GM19467 (cell line): ENCODE measurements at regions not wholly inside any gene's neighbourhood (a gene's known extent, or its start where the extent isn't known, plus 50 kb on each side); places are given as distances from the start of the nearest gene placed in this dataset.

Experiments
- ATAC-seq: cut with Tn5 transposase; IDR thresholded peaks from one replicate; pipeline ENCODE4 v1.9.1; 2021; ENCODE audit warnings: mild to moderate bottlenecking, moderate library complexity; ENCODE audit not compliant: unreplicated experiment

DNA sequence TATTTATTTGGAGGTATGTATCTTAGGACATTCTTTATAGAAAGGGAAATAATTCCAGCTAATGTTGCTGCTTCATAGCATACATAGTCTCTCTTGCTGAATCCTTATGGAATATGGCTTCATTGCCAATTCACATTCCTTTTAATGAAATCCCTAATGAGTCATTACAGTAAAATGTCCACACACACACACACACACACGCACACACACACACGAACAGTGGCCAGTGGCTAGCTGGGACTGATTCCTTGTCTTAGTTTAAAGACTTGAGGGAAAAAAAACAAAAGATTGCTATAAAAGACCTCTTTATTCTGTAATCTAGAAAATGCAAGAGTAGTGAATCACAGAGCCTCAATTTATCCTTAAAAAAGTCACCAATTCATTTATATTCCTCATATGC, 301.6 kb downstream of the SLITRK6 start:
- ATAC-seq: no peak

DNA sequence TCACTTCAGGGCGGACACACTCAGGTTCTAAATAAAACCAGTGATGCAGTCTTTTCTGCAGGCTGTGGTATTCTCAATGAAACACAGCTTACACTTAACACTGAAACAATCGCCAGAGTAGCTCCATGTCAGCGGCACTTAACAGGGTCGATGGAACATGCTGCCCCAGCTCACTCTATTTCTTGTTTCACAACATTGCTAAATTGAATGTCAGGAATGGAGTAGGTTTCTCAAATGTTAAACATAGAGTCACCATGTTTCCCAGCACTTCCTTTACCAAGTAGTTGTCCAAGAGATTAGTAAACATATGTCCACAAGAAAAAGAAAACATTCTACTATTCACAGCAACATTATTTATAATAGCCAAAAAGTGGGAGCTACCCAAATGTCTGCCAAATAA, 306.9 kb downstream of the SLITRK6 start:
- no peak for ATAC-seq

DNA sequence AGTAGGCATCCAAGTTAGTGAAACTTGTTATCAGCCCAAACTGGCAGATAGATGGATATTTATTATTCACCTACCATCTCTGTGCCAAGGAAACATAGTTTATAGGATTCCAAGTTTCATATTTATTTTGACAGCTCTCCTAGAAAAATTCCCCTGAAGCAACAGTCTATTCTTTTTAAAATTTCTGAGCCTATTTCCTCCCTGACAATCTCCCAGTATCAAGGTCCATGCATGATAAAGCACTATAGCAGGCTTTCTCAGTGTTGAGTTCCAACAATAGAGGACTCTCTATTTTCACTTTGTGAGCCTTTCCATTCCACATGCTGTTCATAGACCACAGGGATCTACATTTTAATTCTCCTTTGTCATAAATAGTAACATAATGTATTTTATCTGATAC, 312.6 kb downstream of the SLITRK6 start:
- no peak for ATAC-seq

DNA sequence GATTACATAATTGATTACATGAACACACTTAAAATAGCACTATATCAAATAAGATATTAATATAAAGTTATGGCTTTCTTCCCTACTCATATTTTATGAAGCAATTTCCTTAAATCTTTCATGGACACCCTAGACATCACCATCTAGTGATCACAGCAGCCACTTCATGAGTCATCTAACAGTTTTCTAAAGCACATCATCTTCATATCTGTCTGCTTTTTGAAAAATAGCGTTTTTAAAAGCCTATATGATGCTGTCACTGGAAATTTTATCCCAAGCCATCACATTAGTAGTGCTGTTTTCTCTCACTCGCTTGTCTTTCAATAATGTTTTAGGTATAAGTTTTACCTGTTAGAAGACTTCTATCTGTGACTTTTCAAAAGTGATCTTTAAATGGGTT, 326.1 kb downstream of the SLITRK6 start:
- ATAC-seq: no peak

DNA sequence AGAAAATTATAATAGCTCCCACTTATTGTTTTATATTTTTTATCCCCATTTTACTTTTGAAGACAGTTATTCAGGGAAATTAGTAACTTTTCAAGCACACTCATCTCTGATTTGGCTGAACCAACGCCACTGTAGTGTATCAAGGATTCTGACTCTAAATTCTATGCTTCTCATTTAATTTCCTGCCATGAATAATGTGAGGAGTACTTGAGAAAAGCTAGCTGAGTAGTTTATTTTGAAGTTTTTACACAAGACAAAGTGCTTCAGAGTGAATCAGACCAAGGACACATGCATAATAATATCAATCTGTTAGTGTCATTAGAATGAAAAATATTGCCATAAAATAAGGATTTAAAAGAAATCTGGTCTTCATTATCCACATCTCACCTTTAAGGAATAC, 329.9 kb downstream of the SLITRK6 start:
- ATAC-seq: no peak

DNA sequence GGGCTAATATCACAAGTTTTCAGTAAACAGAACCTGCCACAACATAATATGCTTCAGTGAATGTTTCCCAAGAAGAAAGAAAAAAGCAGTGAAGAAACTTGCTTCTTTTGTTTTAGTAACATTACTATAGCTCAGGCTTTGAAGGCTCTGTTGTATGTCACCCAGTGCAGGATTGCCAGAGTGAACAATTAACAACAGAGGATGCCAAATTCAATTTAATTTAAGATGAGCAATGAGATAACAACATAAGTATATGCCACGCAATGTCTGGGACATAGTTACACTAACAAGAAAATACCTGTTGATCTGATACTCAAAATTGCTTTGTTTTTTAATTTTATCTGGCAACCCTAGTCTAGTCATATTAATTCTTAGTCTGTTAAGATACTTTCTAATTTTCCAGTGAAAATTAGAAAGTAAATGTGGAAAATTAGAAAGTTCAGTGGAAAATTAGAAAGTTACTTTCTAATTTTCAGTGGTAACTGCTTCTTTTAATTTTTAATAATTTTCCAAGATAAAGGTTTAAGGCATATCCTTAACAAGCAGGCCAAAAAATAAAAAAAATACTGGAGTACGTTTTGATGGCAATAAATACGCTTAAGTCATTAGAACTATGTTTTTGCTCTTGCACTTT, 336.3 kb downstream of the SLITRK6 start:
- no peak for ATAC-seq

DNA sequence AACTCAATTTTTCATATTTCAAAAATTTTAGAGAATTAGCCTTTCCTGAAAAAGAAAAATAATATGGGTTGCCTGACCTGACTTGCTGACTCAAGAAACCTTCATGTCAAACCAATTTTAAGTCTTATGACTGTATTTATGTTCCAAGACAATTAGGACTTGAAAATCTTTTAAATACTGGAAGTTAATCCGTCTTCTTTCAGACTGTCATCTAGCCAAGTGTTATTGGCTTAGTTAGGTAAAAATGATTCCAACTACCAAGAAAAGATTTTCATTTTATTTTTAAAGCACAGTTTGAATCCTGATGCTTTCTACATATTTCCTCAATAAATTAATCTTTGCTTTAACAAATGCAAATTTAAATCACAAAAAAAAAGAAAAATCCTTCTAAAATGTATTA, 337.6 kb downstream of the SLITRK6 start:
- no peak for ATAC-seq

DNA sequence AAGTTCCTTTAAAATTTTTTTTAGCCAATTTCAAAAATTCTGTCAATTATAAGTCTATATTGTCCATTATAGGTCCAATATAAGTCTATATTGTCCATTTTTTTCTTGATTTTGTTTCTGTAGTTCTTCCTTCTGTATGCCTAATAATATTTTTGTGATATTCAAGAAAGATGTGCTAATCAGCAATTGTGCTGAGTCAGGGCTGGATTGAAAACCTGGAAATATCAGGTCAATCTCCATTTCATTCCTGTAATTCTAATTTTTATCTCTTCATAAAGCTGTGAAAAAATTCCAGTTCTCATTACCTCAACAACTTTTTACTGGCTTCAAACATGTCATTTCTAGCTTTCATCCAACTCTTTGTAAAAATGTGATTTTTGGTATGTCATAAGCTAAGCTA, 353.7 kb downstream of the SLITRK6 start:
- no peak for ATAC-seq

DNA sequence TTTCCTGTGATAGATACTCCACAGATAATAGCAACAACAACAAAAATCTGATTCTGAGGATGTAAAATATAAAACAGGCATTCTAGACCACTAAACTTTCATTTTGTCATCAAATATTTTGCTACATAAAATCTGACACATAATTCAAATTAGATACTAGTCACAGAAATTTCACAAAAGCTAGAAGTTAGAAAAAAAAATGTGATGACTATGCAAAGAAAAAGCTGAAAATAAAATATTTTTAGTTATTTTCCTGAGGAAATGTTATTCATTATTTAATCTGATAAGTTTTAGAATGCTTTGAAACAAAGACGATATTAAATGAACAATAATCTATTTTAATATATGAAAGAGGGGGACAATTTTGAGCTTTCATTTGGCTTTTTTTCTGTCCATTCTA, 357.2 kb downstream of the SLITRK6 start:
- ATAC-seq: no peak

DNA sequence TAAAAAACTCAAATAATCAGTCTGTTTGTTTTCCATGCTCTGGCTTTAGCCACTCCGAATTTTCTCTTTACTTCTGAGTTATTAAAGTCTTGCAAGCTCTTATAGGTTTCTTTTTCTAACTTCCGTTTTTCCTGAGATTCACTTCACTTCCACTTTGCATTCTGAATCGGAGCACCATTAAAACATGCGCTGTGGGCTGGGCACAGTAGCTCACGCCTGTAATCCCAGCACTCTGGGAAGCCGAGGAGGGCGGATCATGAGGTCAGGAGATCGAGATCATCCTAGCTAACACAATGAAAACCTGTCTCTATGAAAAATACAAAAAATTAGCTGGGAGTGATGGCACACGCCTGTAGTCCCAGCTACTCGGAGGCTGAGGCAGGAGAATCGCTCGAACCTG, 357.9 kb downstream of the SLITRK6 start:
- ATAC-seq: no peak

DNA sequence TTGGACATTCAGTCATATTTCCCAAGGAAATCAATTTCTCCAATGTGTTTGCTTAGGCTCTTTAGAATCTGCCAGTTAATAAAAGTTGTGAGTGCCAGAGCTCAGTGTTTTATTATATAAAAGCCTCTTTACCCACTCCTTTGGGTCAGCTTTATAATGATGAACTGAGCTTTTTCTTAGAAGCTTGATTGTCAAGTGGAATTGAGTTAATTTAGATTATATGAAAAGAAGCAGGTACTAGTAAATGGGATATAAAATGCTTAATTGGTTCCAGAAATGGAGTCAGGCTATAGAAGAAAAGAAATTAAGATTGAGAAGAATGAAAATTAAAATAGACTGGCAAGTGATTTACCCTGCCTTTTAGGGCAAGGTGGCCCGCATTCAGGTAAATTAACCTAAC, 363.2 kb downstream of the SLITRK6 start:
- no peak for ATAC-seq

DNA sequence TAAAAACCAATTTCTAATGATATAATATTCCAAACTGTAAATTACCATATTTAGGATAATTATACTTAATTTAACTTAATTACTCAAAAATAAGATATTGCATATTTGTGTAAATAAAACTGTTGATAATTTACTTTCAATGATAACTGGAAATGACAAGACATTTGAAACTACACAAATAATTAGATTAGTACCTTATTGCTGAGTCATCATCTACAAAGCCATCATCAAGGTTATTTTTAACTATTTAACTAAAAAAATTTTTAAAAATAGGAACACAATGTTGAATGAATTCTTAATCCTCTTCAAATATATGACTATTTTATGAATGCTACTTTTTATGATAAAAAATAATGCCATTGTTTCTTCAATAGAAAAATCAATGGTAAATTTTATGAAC, 364.3 kb downstream of the SLITRK6 start:
- no peak for ATAC-seq

DNA sequence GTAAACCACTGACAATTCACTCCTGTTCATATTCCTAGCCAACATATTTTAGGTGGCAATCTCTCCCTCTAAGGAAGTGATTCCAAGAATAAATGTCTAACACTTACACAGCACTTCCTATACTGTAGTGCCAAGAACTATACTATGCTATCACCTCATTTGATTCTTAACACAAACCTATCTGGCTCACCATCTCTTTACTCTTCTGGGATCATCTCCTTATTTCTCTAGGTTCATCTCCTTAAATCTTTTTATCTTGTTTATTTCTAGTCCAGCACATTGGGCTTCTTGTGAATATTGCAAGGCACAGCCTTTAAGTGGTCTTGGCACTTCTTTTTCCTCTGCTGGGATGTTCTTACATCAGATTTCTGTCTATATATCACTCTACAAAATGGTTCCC, 366.3 kb downstream of the SLITRK6 start:
- ATAC-seq: no peak

DNA sequence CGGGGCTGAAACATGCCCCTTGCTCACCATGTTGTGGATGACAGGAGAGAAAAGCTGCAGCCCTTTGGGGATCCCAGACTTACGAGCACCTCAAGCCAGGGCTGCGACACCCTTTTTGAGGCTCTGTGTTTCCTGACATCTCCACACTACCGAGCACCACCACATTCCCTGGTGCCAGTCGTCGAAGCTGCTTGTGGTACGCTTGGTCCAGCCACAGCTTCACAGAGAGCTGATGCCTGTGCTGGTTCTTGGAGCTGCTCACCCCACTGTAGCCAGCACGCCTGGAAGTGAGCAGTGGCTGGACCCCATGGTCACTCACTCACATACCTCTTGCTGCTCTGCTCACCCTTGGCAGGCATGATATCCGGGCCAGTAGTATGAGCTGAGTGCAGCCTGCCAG, 367.5 kb downstream of the SLITRK6 start:
- ATAC-seq: no peak

DNA sequence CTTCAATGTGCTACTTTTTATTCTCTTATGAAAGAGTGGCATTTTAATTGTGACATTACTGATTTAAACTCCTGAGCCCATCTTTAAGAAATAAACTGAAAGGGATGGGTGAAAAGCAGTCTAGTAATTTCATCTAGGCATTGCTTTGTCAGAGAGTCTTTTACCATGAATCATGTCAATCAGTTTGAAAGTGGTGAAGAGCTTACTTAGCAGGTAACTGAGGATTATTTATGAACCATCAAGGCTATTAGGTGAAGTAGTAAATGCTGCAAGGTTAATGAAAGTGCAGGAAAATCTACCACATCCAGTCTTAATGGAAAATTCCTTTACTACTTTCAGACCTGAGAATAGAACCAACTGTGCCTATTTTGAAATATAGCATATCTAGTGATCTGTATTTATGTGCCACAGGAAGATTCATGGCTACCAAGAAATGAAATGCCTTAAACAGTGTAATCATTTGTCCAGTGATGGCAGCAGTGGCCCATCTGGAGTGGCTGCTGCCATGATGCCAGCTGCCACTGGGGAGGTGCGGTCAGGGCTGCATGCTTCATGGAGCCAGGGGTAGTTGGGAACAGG, 368.9 kb downstream of the SLITRK6 start:
- ATAC-seq: no peak

DNA sequence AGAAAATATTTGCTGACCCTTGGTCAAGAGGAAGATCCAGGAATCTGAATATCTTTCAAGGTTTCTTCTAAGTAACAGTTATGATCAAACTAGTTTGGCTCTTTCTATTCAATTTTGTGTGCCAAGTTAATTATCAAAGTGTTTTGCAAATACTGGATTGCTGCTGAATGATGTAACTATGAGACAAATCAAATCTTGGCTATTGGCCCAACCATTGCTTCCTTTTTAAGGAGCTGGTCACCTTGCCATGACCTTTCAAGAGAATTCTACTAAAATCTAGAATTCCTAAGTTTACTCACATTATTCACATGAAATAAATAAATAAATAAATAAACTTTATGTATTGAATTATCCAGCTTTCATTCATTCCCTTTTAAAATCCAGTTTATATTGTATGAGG, 371.8 kb downstream of the SLITRK6 start:
- no peak for ATAC-seq

DNA sequence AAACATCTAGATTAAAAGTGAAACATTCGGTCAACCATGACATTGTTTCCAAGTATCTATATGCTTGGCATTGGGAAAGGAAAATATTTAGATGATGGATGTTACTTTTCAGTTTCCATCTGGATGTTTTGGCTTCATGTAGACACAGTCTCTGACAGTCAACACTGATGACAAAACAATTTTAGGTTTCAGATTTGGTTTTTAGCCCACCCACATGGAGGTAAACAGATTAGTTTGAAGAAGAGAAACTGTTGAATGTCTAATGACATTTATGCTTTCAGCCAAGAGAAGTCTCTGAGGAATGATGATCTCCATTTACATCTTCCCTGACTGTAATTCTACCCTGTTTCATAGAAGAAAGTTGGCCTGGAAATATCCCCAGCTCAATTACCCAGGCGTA, 379.1 kb downstream of the SLITRK6 start:
- ATAC-seq: no peak

DNA sequence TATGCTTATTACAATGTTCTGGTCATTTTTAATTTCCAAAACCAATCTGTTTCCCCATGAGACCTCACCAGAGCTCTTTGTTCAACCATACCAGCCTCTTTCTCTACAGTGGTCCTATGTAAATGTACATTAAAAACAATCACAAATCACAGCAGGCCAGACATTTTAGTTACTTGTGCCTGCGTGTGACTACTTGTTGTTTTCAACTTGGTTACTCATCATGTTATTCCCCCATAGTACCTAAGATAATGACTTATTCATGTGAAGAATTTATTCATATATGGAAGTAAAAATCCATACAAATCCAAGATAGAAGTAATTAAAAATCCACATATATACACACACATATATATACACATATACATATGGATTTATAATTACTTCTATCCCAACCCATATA, 379.6 kb downstream of the SLITRK6 start:
- ATAC-seq: no peak

DNA sequence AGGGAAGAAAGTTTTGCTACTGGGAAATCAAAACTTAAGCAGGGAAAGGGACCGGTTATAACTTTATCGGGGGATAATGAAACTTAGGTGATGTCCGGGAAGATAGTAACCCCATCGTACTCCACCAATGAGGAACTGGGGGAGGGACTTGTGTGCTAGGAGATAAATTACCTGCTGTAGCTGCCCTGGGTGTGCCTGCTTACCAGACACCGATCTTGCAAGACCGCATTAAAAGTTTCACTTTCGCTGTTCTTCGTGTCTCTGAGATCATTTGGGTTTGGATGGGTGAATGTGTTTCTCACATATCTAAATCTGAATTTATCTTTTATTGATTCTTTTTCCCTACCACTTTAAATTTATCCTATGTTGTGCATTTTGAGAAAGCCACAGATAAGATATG, 381.4 kb downstream of the SLITRK6 start:
- no peak for ATAC-seq

DNA sequence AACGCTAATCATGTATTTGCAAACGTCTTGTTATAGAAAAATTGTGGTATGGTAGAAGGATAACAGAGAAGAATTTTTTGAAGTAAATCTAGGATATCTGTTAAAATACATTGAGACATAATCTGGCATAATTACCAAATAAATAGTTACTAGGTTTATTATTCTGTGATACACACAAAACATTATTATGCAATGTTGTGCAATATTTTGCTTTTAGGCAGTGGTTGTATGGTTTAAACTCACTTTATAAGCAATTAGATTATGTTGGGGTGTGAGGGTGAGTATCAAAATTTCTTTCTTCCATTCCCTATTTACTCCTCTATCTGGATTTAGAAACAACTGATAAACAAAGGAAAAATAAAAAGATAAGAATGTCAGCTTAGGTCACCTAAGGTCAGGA, 385.6 kb downstream of the SLITRK6 start:
- no peak for ATAC-seq

DNA sequence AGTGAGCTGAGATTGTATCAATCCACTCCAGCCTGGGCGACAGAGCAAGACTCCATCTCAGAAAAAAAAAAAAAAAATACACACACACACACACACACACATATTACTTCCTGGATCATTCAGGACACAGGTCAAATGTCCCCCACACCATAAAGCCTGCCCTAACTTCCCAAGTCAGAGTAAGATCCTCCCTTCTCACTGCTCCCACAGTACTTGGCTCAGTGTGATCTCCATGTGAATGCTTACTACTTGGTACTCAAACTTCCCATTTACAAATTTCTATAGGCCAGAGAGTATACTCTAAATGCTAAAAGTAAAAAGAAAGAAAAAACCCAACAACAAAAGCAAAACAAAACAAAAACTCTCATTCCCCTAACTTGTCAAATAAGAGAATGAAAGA, 386.8 kb downstream of the SLITRK6 start:
- ATAC-seq: no peak

DNA sequence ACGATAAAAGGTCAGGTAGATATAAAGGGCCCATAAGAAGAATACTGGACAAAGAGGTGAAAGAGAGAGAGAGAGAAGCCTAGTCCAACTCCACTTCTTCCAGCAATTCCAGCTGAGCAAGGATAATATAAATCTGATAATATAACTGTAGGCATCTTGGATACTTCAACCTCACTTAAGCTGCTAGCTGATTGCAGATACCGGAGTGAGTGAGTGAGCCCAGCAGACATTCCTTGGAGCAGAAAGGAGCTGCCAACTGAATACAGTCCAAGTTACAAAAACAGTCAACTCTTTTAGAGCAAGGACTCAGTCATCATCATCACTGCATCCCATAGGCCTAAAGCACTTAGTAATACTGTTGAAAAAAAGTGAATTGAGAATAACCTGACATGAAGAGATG, 387.6 kb downstream of the SLITRK6 start:
- no peak for ATAC-seq

DNA sequence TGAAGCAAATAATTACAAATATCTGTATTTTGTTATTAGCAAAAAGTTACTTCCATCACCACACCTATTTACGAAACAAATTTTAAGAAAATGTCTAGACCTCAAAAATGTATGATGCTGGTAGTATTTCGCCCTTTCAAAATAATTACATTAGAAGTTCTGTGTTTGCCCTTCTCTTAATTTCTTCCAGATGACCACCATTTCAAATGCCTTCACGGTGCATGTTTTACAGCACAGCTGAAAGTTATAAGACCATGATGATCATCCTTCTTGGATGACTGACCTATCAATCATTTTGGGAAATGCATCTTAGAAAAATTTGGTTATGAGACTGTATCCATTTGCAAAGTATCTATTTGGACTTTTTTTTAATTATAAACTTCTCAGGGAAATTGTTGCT, 390.8 kb downstream of the SLITRK6 start:
- ATAC-seq: no peak
